ENCODE measurements at regions not wholly inside any gene's neighbourhood (a gene's known extent, or its start where the extent isn't known, plus 50 kb on each side); places are given as distances from the start of the nearest gene placed in this dataset.

DNA sequence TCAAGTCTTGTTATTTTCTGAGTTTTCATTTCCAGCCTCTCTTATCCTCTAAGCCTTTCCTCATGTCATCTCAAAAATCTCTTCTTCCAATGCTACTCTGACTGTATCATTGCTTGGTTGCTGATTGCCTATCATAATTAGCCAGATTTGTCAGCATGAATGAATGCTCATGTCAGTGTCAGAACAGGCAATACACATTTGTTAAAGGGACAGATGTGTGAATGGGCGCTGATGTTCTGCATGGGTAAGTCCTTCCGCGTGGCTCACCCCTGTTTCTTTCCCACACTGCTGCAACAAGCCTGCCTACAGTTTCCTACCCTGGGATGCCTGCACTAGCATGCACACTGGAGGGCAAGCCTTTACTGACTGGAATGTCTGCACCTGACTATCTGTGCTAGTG lies 100.6 kb downstream of the RHOU start (continued):
- TF ChIP-seq FOSL1 (CRISPR knock-in tag; IDR thresholded peaks at IDR 0.05; ENCODE audit: borderline replicate concordance) (no peak), GFI1 (CRISPR knock-in tag; IDR thresholded peaks at IDR 0.05; ENCODE audit: borderline replicate concordance) (no peak)
- TF ChIP-seq, protein P1, sequence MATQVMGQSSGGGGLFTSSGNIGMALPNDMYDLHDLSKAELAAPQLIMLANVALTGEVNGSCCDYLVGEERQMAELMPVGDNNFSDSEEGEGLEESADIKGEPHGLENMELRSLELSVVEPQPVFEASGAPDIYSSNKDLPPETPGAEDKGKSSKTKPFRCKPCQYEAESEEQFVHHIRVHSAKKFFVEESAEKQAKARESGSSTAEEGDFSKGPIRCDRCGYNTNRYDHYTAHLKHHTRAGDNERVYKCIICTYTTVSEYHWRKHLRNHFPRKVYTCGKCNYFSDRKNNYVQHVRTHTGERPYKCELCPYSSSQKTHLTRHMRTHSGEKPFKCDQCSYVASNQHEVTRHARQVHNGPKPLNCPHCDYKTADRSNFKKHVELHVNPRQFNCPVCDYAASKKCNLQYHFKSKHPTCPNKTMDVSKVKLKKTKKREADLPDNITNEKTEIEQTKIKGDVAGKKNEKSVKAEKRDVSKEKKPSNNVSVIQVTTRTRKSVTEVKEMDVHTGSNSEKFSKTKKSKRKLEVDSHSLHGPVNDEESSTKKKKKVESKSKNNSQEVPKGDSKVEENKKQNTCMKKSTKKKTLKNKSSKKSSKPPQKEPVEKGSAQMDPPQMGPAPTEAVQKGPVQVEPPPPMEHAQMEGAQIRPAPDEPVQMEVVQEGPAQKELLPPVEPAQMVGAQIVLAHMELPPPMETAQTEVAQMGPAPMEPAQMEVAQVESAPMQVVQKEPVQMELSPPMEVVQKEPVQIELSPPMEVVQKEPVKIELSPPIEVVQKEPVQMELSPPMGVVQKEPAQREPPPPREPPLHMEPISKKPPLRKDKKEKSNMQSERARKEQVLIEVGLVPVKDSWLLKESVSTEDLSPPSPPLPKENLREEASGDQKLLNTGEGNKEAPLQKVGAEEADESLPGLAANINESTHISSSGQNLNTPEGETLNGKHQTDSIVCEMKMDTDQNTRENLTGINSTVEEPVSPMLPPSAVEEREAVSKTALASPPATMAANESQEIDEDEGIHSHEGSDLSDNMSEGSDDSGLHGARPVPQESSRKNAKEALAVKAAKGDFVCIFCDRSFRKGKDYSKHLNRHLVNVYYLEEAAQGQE (IDR thresholded peaks at IDR 0.05; ENCODE audit: borderline replicate concordance in 1 of 2, low read depth in 1 of 2, low read length in 2 of 2): no peak

DNA sequence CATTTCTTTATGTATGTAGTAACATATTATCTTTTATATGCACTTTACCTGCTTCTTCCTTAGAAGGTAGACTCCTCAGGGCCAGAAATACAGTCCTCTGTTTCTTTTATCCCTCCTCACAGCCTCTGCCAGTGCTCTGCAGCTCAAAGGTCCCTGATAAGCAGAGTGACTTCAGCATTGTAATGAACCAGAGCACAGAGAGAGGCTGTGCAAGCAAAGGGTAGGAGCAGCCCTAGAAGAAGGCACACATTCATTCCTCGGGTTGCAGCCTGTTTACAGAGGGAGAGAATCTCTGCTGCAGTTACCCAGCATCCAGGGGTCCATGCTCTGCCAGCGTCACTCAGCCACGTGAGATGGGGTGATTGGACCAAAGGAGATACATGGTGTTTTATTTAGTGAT lies 101.1 kb downstream of the RHOU start:
- H3K27me3 ChIP-seq (ENCODE audit: control insufficient read depth in 1 of 2, insufficient read depth in 2 of 2, low read length in 2 of 2): no peaks in the 10 kb centered on the region; a peak in 1 of 5 replicates
- H3K9ac ChIP-seq (ENCODE audit: insufficient read depth, low read depth, low read length): peak overlapping the region; percentile 88
- WGBS (ENCODE audit: low lambda C conversion rate): 3% methylated on average over 3 of the region's 3 CpGs
- BruUV-seq (replicated peaks): no TSS peak
- peak overlapping the region in 2 of 3 experiments; percentile 32 to 69; a peak in 2 of 6 replicates for H3K4me3 ChIP-seq (replicated peaks in 1 of 3; ENCODE audit: insufficient read depth in 1 of 3, low read depth in 2 of 3, low read length in 3 of 3)
- intact Hi-C loops (cut with micrococcal nuclease; ENCODE audit: unreplicated experiment) (loop anchor here (2.0 to 10.0 kb wide), 3 partner anchors 100 to 298 kb away; no protein-coding TSS in a partner anchor), in situ Hi-C loops (cut with HindIII; ENCODE audit: extremely low pct_ligation_motif_present, low pct_unique_long_range_greater_than_20kb) (no loop called here)
- H3K4me1 ChIP-seq (ENCODE audit: insufficient read depth, low read length): peaks cover 85% of the 10 kb centered on the region
- no peaks in the 10 kb centered on the region for H3K79me2 ChIP-seq (ENCODE audit: insufficient read depth, low read length)
- H3K9me3 ChIP-seq (ENCODE audit: low read length): no peaks in the 10 kb centered on the region
- CTCF ChIA-PET (ENCODE audit: low intra/inter-chr PET ratio, low total read pairs): no interaction called here
- peak overlapping the region; percentile 99 for H3K27ac ChIP-seq (ENCODE audit: extremely low read length, insufficient read depth, low read length)
- H3K4me2 ChIP-seq (ENCODE audit: low read depth, low read length): peak overlapping the region; percentile 91
- H4K20me1 ChIP-seq (ENCODE audit: insufficient read depth, low read length): no peaks in the 10 kb centered on the region
- FAIRE-seq (peak; percentile 82), ATAC-seq (peak; percentile 73), DNase-seq (ENCODE audit: low spot score) (peak; percentile 93)
- POLR2A ChIA-PET: interaction anchor here (0.7 to 3.9 kb wide), 11 partner anchors 10 to 272 kb away, joined by 3 to 46 read pairs (median 4); partner anchors contain the start of gene RHOU
- H3K36me3 ChIP-seq (replicated peaks in 1 of 2; ENCODE audit: control insufficient read depth in 1 of 2, insufficient read depth in 2 of 2, low read length in 2 of 2): no peaks in the 10 kb centered on the region; a peak in 1 of 5 replicates
- no peak overlapping the region for H2AFZ ChIP-seq (ENCODE audit: low read length)
- TF ChIP-seq ZBTB20 (CRISPR knock-in tag; IDR thresholded peaks at IDR 0.05; ENCODE audit: borderline replicate concordance, low read depth) (peak; percentile 57; the same call in 1 of the 2 replicates), NR2F6 (IDR thresholded peaks at IDR 0.05) (peak; percentile 25; the same call in 1 of the 2 replicates), NR2F6 (CRISPR knock-in tag; IDR thresholded peaks at IDR 0.05) (peak; percentile 62; the same call in 1 of the 2 replicates), JUNB (CRISPR knock-in tag; IDR thresholded peaks at IDR 0.05; ENCODE audit: borderline replicate concordance) (no peak), POLR2G (IDR thresholded peaks at IDR 0.05; ENCODE audit: low read depth, low read length) (peak; percentile 41; the same call in 1 of the 2 replicates), ZNF282 (IDR thresholded peaks at IDR 0.05; ENCODE audit: partially characterized antibody) (no peak), ZEB1 (IDR thresholded peaks at IDR 0.05; ENCODE audit: insufficient replicate concordance, low read depth) (peak; percentile 42), CEBPG (CRISPR knock-in tag; IDR thresholded peaks at IDR 0.05) (peak; percentile 64), CREB1 (IDR thresholded peaks at IDR 0.05) (0 out of 2 replicates have a peak, but pooled peaks have one; percentile 31), CREB1 (CRISPR knock-in tag; IDR thresholded peaks at IDR 0.05) (peak; percentile 49), ZNF205 (CRISPR knock-in tag; IDR thresholded peaks at IDR 0.05) (peak; percentile 66; the same call in 1 of the 2 replicates), MED1 (CRISPR knock-in tag; IDR thresholded peaks at IDR 0.05) (peak; percentile 82), ZNF772 (CRISPR knock-in tag; IDR thresholded peaks at IDR 0.05) (peak; percentile 49; the same call in 1 of the 2 replicates), GATAD1 (CRISPR knock-in tag; IDR thresholded peaks at IDR 0.05) (peak; percentile 45; the same call in 1 of the 2 replicates), YY1 (IDR thresholded peaks at IDR 0.05; ENCODE audit: insufficient read depth, insufficient replicate concordance, low read depth, low read length) (no peak), TEAD3 (CRISPR knock-in tag; optimal IDR thresholded peaks at IDR 0.05; ENCODE audit: borderline replicate concordance) (peak; percentile 89), JUN (CRISPR knock-in tag; IDR thresholded peaks at IDR 0.05) (no peak)
- TF ChIP-seq, protein P2, sequence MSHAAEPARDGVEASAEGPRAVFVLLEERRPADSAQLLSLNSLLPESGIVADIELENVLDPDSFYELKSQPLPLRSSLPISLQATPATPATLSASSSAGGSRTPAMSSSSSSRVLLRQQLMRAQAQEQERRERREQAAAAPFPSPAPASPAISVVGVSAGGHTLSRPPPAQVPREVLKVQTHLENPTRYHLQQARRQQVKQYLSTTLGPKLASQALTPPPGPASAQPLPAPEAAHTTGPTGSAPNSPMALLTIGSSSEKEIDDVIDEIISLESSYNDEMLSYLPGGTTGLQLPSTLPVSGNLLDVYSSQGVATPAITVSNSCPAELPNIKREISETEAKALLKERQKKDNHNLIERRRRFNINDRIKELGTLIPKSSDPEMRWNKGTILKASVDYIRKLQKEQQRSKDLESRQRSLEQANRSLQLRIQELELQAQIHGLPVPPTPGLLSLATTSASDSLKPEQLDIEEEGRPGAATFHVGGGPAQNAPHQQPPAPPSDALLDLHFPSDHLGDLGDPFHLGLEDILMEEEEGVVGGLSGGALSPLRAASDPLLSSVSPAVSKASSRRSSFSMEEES (CRISPR knock-in tag; IDR thresholded peaks at IDR 0.05): peak; percentile 68

Measured in HepG2 (cell line).